Neural cell (in vitro differentiated cells): ENCODE measurements at regions not wholly inside any gene's neighbourhood (a gene's known extent, or its start where the extent isn't known, plus 50 kb on each side); places are given as distances from the start of the nearest gene placed in this dataset.

Source experiments
- EP300 ChIP-seq: fragments of 450-650 bp; conservative IDR thresholded peaks from 2 replicates; pipeline ENCODE4 v1.6.1; 2014; ENCODE audit warnings: antibody characterized with exemption, mild to moderate bottlenecking, moderate library complexity; ENCODE audit not compliant: poor library complexity, severe bottlenecking
- EZH2 ChIP-seq: fragments of 200-600, 300-800 bp; shearing (Covaris generic), sonication (generic); IDR thresholded peaks from 2 replicates; pipeline ENCODE4 v1.6.1; 2014; ENCODE audit warnings: antibody characterized with exemption, low read length, borderline replicate concordance, mild to moderate bottlenecking; ENCODE audit not compliant: insufficient read depth, poor library complexity, severe bottlenecking
- POLR2AphosphoS5 ChIP-seq: IDR thresholded peaks from 2 replicates; pipeline ENCODE4 v1.6.1; 2012
- SMC3 ChIP-seq: fragments of 450-650 bp; conservative IDR thresholded peaks from 2 replicates; pipeline ENCODE4 v1.6.1; 2014; ENCODE audit warnings: antibody characterized with exemption, mild to moderate bottlenecking, moderate library complexity; ENCODE audit not compliant: poor library complexity
- TF ChIP-seq, protein P1 (sequence below): fragments of 450-650 bp; IDR thresholded peaks from 2 replicates; pipeline ENCODE4 v1.5.1; 2014; ENCODE audit warnings: antibody characterized with exemption, mild to moderate bottlenecking, moderate library complexity; ENCODE audit not compliant: poor library complexity, severe bottlenecking
- TF ChIP-seq, protein P2 (sequence below): IDR thresholded peaks from 2 replicates; pipeline ENCODE4 v1.6.1; 2012; ENCODE audit warnings: borderline replicate concordance

DNA sequence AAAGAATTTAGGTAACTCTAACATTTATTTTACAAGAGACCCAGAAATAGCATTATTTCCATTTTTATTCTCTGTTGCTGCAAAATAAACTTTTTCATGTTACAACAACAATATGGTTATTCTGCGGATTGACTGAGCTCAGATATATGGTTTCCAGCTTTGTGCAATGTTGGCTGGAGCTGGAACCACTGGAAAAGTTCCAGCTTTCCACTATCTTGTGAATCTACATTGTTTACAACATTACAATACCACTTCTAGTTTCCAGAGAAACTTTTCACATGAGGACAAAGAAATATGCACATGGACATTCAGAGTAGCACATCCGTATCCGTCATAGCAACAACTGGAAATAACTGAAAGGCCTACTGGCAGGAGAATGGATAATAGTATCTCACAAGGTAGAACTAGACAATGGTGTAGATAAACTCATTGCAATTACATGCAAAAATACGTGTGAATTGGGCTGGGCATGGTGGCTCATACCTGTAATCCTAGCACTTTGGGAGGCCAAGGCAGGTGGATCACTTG, 436.1 kb upstream of the ADAMTS16 start:
- TF ChIP-seq, protein P1, sequence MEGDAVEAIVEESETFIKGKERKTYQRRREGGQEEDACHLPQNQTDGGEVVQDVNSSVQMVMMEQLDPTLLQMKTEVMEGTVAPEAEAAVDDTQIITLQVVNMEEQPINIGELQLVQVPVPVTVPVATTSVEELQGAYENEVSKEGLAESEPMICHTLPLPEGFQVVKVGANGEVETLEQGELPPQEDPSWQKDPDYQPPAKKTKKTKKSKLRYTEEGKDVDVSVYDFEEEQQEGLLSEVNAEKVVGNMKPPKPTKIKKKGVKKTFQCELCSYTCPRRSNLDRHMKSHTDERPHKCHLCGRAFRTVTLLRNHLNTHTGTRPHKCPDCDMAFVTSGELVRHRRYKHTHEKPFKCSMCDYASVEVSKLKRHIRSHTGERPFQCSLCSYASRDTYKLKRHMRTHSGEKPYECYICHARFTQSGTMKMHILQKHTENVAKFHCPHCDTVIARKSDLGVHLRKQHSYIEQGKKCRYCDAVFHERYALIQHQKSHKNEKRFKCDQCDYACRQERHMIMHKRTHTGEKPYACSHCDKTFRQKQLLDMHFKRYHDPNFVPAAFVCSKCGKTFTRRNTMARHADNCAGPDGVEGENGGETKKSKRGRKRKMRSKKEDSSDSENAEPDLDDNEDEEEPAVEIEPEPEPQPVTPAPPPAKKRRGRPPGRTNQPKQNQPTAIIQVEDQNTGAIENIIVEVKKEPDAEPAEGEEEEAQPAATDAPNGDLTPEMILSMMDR, result no peak
- TF ChIP-seq, protein P2, sequence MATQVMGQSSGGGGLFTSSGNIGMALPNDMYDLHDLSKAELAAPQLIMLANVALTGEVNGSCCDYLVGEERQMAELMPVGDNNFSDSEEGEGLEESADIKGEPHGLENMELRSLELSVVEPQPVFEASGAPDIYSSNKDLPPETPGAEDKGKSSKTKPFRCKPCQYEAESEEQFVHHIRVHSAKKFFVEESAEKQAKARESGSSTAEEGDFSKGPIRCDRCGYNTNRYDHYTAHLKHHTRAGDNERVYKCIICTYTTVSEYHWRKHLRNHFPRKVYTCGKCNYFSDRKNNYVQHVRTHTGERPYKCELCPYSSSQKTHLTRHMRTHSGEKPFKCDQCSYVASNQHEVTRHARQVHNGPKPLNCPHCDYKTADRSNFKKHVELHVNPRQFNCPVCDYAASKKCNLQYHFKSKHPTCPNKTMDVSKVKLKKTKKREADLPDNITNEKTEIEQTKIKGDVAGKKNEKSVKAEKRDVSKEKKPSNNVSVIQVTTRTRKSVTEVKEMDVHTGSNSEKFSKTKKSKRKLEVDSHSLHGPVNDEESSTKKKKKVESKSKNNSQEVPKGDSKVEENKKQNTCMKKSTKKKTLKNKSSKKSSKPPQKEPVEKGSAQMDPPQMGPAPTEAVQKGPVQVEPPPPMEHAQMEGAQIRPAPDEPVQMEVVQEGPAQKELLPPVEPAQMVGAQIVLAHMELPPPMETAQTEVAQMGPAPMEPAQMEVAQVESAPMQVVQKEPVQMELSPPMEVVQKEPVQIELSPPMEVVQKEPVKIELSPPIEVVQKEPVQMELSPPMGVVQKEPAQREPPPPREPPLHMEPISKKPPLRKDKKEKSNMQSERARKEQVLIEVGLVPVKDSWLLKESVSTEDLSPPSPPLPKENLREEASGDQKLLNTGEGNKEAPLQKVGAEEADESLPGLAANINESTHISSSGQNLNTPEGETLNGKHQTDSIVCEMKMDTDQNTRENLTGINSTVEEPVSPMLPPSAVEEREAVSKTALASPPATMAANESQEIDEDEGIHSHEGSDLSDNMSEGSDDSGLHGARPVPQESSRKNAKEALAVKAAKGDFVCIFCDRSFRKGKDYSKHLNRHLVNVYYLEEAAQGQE, result no peak
- TF ChIP-seq POLR2AphosphoS5, result no peak
- TF ChIP-seq EP300, result no peak
- no peak for TF ChIP-seq EZH2
- no peak for TF ChIP-seq SMC3
